HEK293 (cell line): ENCODE measurements at regions not wholly inside any gene's neighbourhood (a gene's known extent, or its start where the extent isn't known, plus 50 kb on each side); places are given as distances from the start of the nearest gene placed in this dataset.

Experiments used
- CTCF ChIA-PET: fragments of 350-600 bp; formaldehyde crosslinking; extraction: SDS; loops from one replicate; lab custom pipeline; 2021; ENCODE audit warnings: antibody characterized with exemption; lab: Yijun Ruan, JAX
- POLR2A ChIA-PET: fragments of 300-600 bp; formaldehyde crosslinking; extraction: SDS; loops from one replicate; lab custom pipeline; 2020; ENCODE audit warnings: antibody characterized with exemption, inconsistent platforms; lab: Yijun Ruan, JAX
- H3K27ac ChIP-seq: fragments of 200-500 bp; sonication (Bioruptor generic); 2 replicates; pipeline ENCODE4 v1.5.1; 2014; ENCODE audit warnings: low read depth, low read length, control low read depth, inconsistent platforms; ENCODE audit errors: extremely low read depth
- H3K36me3 ChIP-seq, 2 experiments: fragments of 200-500 bp in 1 of 2; sonication (Bioruptor generic) in 1 of 2; 1 replicate in 1 of 2; 2 replicates in 1 of 2; pipeline ENCODE4 v1.5.1; 2014 to 2017; ENCODE audit warnings: inconsistent platforms in 2 of 2, low read length in 2 of 2; ENCODE audit not compliant: control insufficient read depth in 2 of 2, insufficient read depth in 1 of 2
- H3K4me1 ChIP-seq: fragments of 200-500 bp; sonication (Bioruptor generic); 2 replicates; pipeline ENCODE4 v1.5.1; 2014; ENCODE audit warnings: mild to moderate bottlenecking, low read length, inconsistent platforms; ENCODE audit not compliant: control insufficient read depth, insufficient read depth
- H3K4me3 ChIP-seq: 2 replicates; pipeline ENCODE4 v1.5.1; 2011; ENCODE audit warnings: low read depth, mild to moderate bottlenecking, control low read depth, low read length, moderate library complexity
- H3K9me3 ChIP-seq: fragments of 200-500 bp; sonication (Bioruptor generic); 2 replicates; pipeline ENCODE4 v1.5.1; 2014; ENCODE audit warnings: low read depth, low read length, inconsistent platforms; ENCODE audit not compliant: control insufficient read depth, insufficient read depth
- KLF1 ChIP-seq: fragments of 450-650 bp; formaldehyde crosslinking; IDR thresholded peaks from 2 replicates; pipeline ENCODE4 v1.5.1; 2016; ENCODE audit warnings: missing biosample characterization, missing genetic modification characterization
- SETDB1 ChIP-seq: IDR thresholded peaks from one replicate; pipeline ENCODE4 v1.6.1; 2017; ENCODE audit warnings: mild to moderate bottlenecking, low read length, moderate library complexity, mixed read lengths; ENCODE audit not compliant: insufficient read length
- SP3 ChIP-seq: fragments of 450-650 bp; formaldehyde crosslinking; IDR thresholded peaks from 2 replicates; pipeline ENCODE4 v1.5.1; 2016; ENCODE audit warnings: missing biosample characterization, missing genetic modification characterization
- TCF7L2 ChIP-seq: IDR thresholded peaks from 2 replicates; pipeline ENCODE4 v1.6.1; 2011; ENCODE audit warnings: low read depth, mild to moderate bottlenecking, inconsistent platforms, low read length, moderate library complexity, borderline replicate concordance
- ZBTB17 ChIP-seq: fragments of 450-650 bp; formaldehyde crosslinking; IDR thresholded peaks from 2 replicates; pipeline ENCODE4 v1.5.1; 2016; ENCODE audit warnings: missing biosample characterization, missing genetic modification characterization
- ZBTB21 ChIP-seq: fragments of 450-650 bp; formaldehyde crosslinking; IDR thresholded peaks from 2 replicates; pipeline ENCODE4 v1.5.1; 2017; ENCODE audit warnings: missing biosample characterization, missing genetic modification characterization
- ZNF133 ChIP-seq: fragments of 450-650 bp; formaldehyde crosslinking; IDR thresholded peaks from 2 replicates; pipeline ENCODE4 v1.5.1; 2016; ENCODE audit warnings: missing biosample characterization, missing genetic modification characterization
- ZNF239 ChIP-seq: fragments of 450-650 bp; formaldehyde crosslinking; IDR thresholded peaks from 2 replicates; pipeline ENCODE4 v1.5.1; 2016; ENCODE audit warnings: missing biosample characterization, missing genetic modification characterization
- ZNF335 ChIP-seq: fragments of 450-650 bp; formaldehyde crosslinking; conservative IDR thresholded peaks from 2 replicates; pipeline ENCODE4 v1.5.1; 2016; ENCODE audit warnings: missing biosample characterization, missing genetic modification characterization
- ZNF341 ChIP-seq: fragments of 450-650 bp; formaldehyde crosslinking; IDR thresholded peaks from 2 replicates; pipeline ENCODE4; 2016; ENCODE audit warnings: low read depth, missing biosample characterization, missing genetic modification characterization
- ZNF423 ChIP-seq: fragments of 450-650 bp; formaldehyde crosslinking; IDR thresholded peaks from 2 replicates; pipeline ENCODE4 v1.5.1; 2016; ENCODE audit warnings: missing biosample characterization, missing genetic modification characterization
- ZNF501 ChIP-seq: fragments of 450-650 bp; formaldehyde crosslinking; IDR thresholded peaks from 2 replicates; pipeline ENCODE4 v1.5.1; 2016; ENCODE audit warnings: missing biosample characterization, missing genetic modification characterization
- ZNF510 ChIP-seq: fragments of 450-650 bp; formaldehyde crosslinking; IDR thresholded peaks from 2 replicates; pipeline ENCODE4 v1.5.1; 2018; ENCODE audit warnings: mild to moderate bottlenecking, missing genetic modification characterization, missing biosample characterization; ENCODE audit not compliant: insufficient replicate concordance
- ZNF585B ChIP-seq: fragments of 450-650 bp; formaldehyde crosslinking; IDR thresholded peaks from 2 replicates; pipeline ENCODE4 v1.5.1; 2016; ENCODE audit warnings: missing biosample characterization, missing genetic modification characterization
- ZNF623 ChIP-seq: fragments of 450-650 bp; formaldehyde crosslinking; IDR thresholded peaks from 2 replicates; pipeline ENCODE4 v1.5.1; 2016; ENCODE audit warnings: missing biosample characterization, missing genetic modification characterization
- ZNF626 ChIP-seq: fragments of 450-650 bp; sonication (Bioruptor Pico); formaldehyde crosslinking; IDR thresholded peaks from 2 replicates; pipeline ENCODE4 v1.5.1; 2018; ENCODE audit warnings: missing biosample characterization, missing genetic modification characterization, inconsistent platforms
- ZNF660 ChIP-seq: fragments of 450-650 bp; IDR thresholded peaks from 2 replicates; pipeline ENCODE4 v1.5.1; 2018; ENCODE audit warnings: missing biosample characterization, mild to moderate bottlenecking, missing genetic modification characterization
- ZNF747 ChIP-seq: fragments of 450-650 bp; formaldehyde crosslinking; IDR thresholded peaks from 2 replicates; pipeline ENCODE4 v1.5.1; 2016; ENCODE audit warnings: missing biosample characterization, missing genetic modification characterization
- ZSCAN16 ChIP-seq: fragments of 450-650 bp; formaldehyde crosslinking; IDR thresholded peaks from 2 replicates; pipeline ENCODE4 v1.5.1; 2016; ENCODE audit warnings: missing biosample characterization, missing genetic modification characterization
- TF ChIP-seq, protein P1 (sequence below): fragments of 450-650 bp; formaldehyde crosslinking; IDR thresholded peaks from 2 replicates; pipeline ENCODE4 v1.5.1; 2017; ENCODE audit warnings: missing biosample characterization, missing genetic modification characterization
- TF ChIP-seq, protein P2 (sequence below): fragments of 450-650 bp; formaldehyde crosslinking; IDR thresholded peaks from 2 replicates; pipeline ENCODE4 v1.5.1; 2016; ENCODE audit warnings: missing biosample characterization, missing genetic modification characterization
- TF ChIP-seq, protein P3 (sequence below): fragments of 450-650 bp; formaldehyde crosslinking; IDR thresholded peaks from 2 replicates; pipeline ENCODE4 v1.5.1; 2016; ENCODE audit warnings: missing biosample characterization, missing genetic modification characterization
- TF ChIP-seq, protein P4 (sequence below): fragments of 450-650 bp; formaldehyde crosslinking; IDR thresholded peaks from 2 replicates; pipeline ENCODE4 v1.5.1; 2017; ENCODE audit warnings: missing biosample characterization, missing genetic modification characterization

DNA sequence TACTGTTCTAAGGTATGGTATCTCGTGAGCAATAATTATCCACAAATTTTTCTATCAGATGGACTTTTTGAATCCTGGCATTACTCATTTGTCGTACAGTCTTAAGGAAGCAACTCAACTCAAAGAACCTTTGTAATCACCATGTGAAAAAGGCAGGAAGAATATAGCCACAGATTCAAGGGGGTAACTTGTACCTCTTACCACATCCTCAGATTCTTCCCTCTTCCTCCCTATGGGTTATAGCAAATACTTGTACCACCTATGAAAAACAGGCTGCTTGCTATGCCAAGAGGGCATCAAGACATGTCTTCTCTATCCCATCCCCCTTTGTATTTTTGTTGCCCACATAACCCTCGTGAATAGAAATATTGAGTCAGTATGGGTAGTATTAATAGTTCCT is 616.6 kb upstream of the USP24 start:
- ChIA-PET POLR2A (no interaction called here), CTCF (no interaction called here)
- H3K27ac ChIP-seq, result no peak overlapping the region
- H3K9me3 ChIP-seq, result no peaks in the 10 kb centered on the region
- TF ChIP-seq SP3 (tag by site-specific recombination) (no peak), ZNF239 (no peak), ZNF501 (tag by site-specific recombination) (no peak), ZSCAN16 (tag by site-specific recombination) (no peak), ZNF747 (tag by site-specific recombination) (no peak)
- H3K36me3 ChIP-seq, result no peaks in the 10 kb centered on the region
- H3K4me3 ChIP-seq, result no peak overlapping the region
- no peaks in the 10 kb centered on the region for H3K4me1 ChIP-seq

DNA sequence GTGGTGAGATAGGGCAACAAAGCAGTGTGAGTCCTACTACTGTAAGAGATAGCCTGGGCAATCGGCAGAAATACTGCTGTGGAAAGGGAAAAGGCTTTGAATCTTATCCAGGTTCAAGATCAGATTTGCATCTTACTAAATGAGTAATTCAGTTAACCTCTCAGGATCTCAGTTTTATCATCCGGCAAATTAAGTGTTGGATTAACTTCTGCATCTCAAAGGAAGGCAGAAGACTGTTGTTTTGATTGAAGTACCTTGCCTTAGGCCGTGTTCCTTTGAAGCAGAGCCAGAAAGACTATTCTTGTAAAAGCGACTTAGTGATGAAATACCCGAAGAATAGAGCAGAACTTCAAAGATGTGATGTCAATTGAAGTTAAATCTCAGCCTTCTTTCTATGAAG is 612.9 kb upstream of the USP24 start:
- H3K9me3 ChIP-seq, result no peaks in the 10 kb centered on the region
- H3K36me3 ChIP-seq, result no peaks in the 10 kb centered on the region
- H3K27ac ChIP-seq, result no peak overlapping the region
- 0 out of 2 replicates have a peak, but pooled peaks cover 1% of the 10 kb centered on the region for H3K4me1 ChIP-seq
- ChIA-PET POLR2A (no interaction called here), CTCF (no interaction called here)
- H3K4me3 ChIP-seq, result no peak overlapping the region
- TF ChIP-seq TCF7L2 (0 out of 2 replicates have a peak, but pooled peaks have one; percentile 28), ZNF510 (tag by site-specific recombination) (peak; percentile 41), ZNF133 (tag by site-specific recombination) (no peak)
- TF ChIP-seq, protein P1, sequence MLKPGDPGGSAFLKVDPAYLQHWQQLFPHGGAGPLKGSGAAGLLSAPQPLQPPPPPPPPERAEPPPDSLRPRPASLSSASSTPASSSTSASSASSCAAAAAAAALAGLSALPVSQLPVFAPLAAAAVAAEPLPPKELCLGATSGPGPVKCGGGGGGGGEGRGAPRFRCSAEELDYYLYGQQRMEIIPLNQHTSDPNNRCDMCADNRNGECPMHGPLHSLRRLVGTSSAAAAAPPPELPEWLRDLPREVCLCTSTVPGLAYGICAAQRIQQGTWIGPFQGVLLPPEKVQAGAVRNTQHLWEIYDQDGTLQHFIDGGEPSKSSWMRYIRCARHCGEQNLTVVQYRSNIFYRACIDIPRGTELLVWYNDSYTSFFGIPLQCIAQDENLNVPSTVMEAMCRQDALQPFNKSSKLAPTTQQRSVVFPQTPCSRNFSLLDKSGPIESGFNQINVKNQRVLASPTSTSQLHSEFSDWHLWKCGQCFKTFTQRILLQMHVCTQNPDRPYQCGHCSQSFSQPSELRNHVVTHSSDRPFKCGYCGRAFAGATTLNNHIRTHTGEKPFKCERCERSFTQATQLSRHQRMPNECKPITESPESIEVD (tag by site-specific recombination), result peak; percentile 13; the same call in 1 of the 2 replicates

DNA sequence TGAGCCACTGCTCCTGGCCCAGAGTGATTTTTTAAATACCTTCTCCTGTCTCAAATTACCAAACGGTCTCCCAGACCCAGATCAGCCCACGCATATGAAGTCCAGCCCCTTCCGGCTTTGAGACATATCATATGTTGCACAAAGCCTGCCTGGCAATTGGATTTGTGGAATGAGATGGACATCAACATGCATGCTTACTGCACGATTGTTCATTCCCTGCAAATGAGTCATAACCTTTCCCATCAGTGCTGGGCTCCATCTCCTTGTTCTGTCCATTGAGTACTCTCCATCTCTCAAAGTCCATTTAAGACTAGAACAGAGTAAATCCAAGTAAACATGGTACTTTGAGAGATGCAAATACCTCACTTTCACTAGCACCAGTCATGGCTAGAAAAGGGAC is 612.2 kb upstream of the USP24 start:
- CTCF ChIA-PET, result no interaction called here
- H3K27ac ChIP-seq, result no peak overlapping the region

DNA sequence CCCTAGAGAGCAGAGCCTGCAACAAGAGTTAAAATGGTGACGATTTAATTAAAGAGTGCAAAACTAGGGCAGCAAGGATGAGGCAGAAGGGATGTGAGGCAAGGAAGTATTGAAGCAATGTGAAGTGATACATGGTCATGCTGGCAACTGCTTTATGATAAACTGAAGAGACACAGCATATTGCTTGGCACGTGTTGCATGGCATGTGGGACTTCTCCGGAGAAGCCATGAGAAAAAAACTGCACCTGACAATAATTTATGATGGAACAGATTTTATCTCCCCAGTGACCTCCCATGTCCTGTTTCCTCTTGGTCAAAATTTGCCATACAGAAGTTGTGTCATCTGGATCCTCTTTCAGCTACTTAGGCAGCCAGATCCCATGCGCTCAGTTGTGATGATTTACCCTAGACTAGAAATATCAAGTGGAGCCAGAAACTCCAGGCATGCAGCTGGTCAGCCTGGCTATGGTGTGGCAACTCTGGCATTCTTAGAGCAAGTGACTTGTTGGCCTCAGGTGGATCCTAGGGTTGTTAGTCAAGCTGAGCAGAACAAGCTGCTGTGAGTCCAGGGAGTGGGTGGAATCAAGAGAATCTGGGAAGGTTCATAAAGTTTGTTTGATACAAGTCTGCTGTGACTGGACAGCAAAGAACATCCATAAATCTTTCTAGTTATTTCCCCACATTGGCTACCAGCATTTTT is 611.4 kb upstream of the USP24 start:
- POLR2A ChIA-PET, result interaction anchor here (0.5 kb wide), 1 partner anchor 155 kb away, joined by 3 read pairs; no protein-coding TSS in a partner anchor

More for the DNA sequence above, 612.2 kb upstream of the USP24 start:
- Histone ChIP-seq H3K36me3 (no peaks in the 10 kb centered on the region), H3K4me1 (0 out of 2 replicates have a peak, but pooled peaks cover 7% of the 10 kb centered on the region), H3K9me3 (no peaks in the 10 kb centered on the region), H3K4me3 (no peak overlapping the region)
- POLR2A ChIA-PET, result no interaction called here
- no peak for TF ChIP-seq ZBTB21
- TF ChIP-seq SETDB1, result peak; percentile 18

More for the DNA sequence above, 611.4 kb upstream of the USP24 start:
- no peaks in the 10 kb centered on the region for H3K9me3 ChIP-seq
- no peaks in the 10 kb centered on the region for H3K36me3 ChIP-seq
- no peak for TF ChIP-seq ZNF341 (tag by site-specific recombination)
- TF ChIP-seq ZNF423, result no peak
- TF ChIP-seq ZNF335 (tag by site-specific recombination), result no peak
- TF ChIP-seq KLF1 (tag by site-specific recombination), result no peak
- TF ChIP-seq, protein P2, sequence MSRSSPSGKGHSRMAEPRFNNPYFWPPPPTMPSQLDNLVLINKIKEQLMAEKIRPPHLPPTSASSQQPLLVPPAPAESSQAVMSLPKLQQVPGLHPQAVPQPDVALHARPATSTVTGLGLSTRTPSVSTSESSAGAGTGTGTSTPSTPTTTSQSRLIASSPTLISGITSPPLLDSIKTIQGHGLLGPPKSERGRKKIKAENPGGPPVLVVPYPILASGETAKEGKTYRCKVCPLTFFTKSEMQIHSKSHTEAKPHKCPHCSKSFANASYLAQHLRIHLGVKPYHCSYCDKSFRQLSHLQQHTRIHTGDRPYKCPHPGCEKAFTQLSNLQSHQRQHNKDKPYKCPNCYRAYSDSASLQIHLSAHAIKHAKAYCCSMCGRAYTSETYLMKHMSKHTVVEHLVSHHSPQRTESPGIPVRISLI, result no peak
- no peak for TF ChIP-seq ZNF626
- TF ChIP-seq, protein P3, sequence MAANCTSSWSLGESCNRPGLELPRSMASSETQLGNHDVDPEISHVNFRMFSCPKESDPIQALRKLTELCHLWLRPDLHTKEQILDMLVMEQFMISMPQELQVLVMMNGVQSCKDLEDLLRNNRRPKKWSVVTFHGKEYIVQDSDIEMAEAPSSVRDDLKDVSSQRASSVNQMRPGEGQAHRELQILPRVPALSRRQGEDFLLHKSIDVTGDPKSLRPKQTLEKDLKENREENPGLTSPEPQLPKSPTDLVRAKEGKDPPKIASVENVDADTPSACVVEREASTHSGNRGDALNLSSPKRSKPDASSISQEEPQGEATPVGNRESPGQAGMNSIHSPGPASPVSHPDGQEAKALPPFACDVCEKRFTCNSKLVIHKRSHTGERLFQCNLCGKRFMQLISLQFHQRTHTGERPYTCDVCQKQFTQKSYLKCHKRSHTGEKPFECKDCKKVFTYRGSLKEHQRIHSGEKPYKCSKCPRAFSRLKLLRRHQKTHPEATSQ (tag by site-specific recombination), result no peak
- TF ChIP-seq, protein P4, sequence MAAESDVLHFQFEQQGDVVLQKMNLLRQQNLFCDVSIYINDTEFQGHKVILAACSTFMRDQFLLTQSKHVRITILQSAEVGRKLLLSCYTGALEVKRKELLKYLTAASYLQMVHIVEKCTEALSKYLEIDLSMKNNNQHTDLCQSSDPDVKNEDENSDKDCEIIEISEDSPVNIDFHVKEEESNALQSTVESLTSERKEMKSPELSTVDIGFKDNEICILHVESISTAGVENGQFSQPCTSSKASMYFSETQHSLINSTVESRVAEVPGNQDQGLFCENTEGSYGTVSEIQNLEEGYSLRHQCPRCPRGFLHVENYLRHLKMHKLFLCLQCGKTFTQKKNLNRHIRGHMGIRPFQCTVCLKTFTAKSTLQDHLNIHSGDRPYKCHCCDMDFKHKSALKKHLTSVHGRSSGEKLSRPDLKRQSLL (tag by site-specific recombination), result no peak
- TF ChIP-seq ZNF585B (tag by site-specific recombination), result no peak
- TF ChIP-seq ZNF623 (tag by site-specific recombination), result no peak
- TF ChIP-seq ZNF660, result no peak
- TF ChIP-seq ZBTB17 (tag by site-specific recombination), result no peak
- CTCF ChIA-PET, result no interaction called here
- H3K4me3 ChIP-seq, result no peak overlapping the region
- 0 out of 2 replicates have a peak, but pooled peaks cover 7% of the 10 kb centered on the region for H3K4me1 ChIP-seq
- H3K27ac ChIP-seq, result no peak overlapping the region
